ENCODE measurements at regions not wholly inside any gene's neighbourhood (a gene's known extent, or its start where the extent isn't known, plus 50 kb on each side); places are given as distances from the start of the nearest gene placed in this dataset.
A peak's percentile ranks its signal among the peaks of the same experiment; 100 is the strongest.
"Not testable (repeated sequence)": the region's sequence is repeated elsewhere in the genome, so short reads cannot be mapped to it uniquely, and the experiment has no call there.

- H3K27ac ChIP-seq (ENCODE audit: extremely low read depth, low read depth, low read length); H4K20me1 ChIP-seq (replicated peaks; ENCODE audit: control insufficient read depth, insufficient read depth, low read length); H3K9me3 ChIP-seq (replicated peaks; ENCODE audit: control insufficient read depth, insufficient read depth, low read depth, low read length); H3K9me1 ChIP-seq (ENCODE audit: control insufficient read depth, insufficient read depth, low read length); intact Hi-C loops (cut with micrococcal nuclease); H2AFZ ChIP-seq (ENCODE audit: low read depth, low read length); DNase-seq (ENCODE audit: extremely low read depth in 1 of 4, low spot score in 3 of 4); BruUV-seq (replicated peaks); in situ Hi-C loops (cut with MboI); ATAC-seq; POLR2A ChIA-PET; H3K4me2 ChIP-seq (ENCODE audit: insufficient read depth, low read length); CTCF ChIA-PET (ENCODE audit: low intra/inter-chr PET ratio); H3K79me2 ChIP-seq (ENCODE audit: control insufficient read depth, insufficient read depth, low read length); H3K4me1 ChIP-seq (replicated peaks in 1 of 2; ENCODE audit: control insufficient read depth in 2 of 2, insufficient read depth in 2 of 2, low read length in 2 of 2); H3K36me3 ChIP-seq (ENCODE audit: control insufficient read depth, insufficient read depth, low read length); H3K9ac ChIP-seq (ENCODE audit: insufficient read depth in 1 of 2, low read depth in 2 of 2, low read length in 2 of 2); H3K4me3 ChIP-seq; H3K27me3 ChIP-seq (ENCODE audit: control insufficient read depth in 2 of 2, insufficient read depth in 2 of 2, low read length in 2 of 2); FAIRE-seq: not testable (repeated sequence)
- WGBS (ENCODE audit: insufficient coverage, low coverage, missing lambda C conversion rate) = 0% methylated on average over 2 of the region's 2 CpGs
- peak; percentile 58 for TF ChIP-seq MAFF (IDR thresholded peaks at IDR 0.05; ENCODE audit: low read length)
- peak; percentile 68 for TF ChIP-seq MAFK (IDR thresholded peaks at IDR 0.05; ENCODE audit: low read length)
- peak; percentile 43 for TF ChIP-seq C11orf30 (IDR thresholded peaks at IDR 0.05; ENCODE audit: low read depth)
- peak; percentile 59 for TF ChIP-seq ZNF316 (IDR thresholded peaks at IDR 0.05)
- TF ChIP-seq MAFG (tag; conservative IDR thresholded peaks at IDR 0.05) = peak; percentile 57; the same call in 1 of the 2 replicates
Observed at GRCh38 chr5:24170930-24171329, 473.8 kb downstream of the CDH10 start.

GRCh38 chr5:24177821-24178220 lies 467.0 kb downstream of the CDH10 start:
- Histone ChIP-seq H3K36me3 (ENCODE audit: control insufficient read depth, insufficient read depth, low read length) (no peaks in the 10 kb centered on the region), H3K9me1 (ENCODE audit: control insufficient read depth, insufficient read depth, low read length) (no peaks in the 10 kb centered on the region), H2AFZ (ENCODE audit: low read depth, low read length) (no peak overlapping the region), H3K9ac (ENCODE audit: insufficient read depth in 1 of 2, low read depth in 2 of 2, low read length in 2 of 2) (no peak overlapping the region), H3K79me2 (ENCODE audit: control insufficient read depth, insufficient read depth, low read length) (no peaks in the 10 kb centered on the region), H3K27ac (ENCODE audit: extremely low read depth, low read depth, low read length) (no peak overlapping the region), H3K27me3 (ENCODE audit: control insufficient read depth in 2 of 2, insufficient read depth in 2 of 2, low read length in 2 of 2) (no peaks in the 10 kb centered on the region), H4K20me1 (replicated peaks; ENCODE audit: control insufficient read depth, insufficient read depth, low read length) (no peaks in the 10 kb centered on the region), H3K4me2 (ENCODE audit: insufficient read depth, low read length) (no peak overlapping the region), H3K4me3 (no peak overlapping the region), H3K9me3 (replicated peaks; ENCODE audit: control insufficient read depth, insufficient read depth, low read depth, low read length) (no peaks in the 10 kb centered on the region), H3K4me1 (replicated peaks in 1 of 2; ENCODE audit: control insufficient read depth in 2 of 2, insufficient read depth in 2 of 2, low read length in 2 of 2) (no peaks in the 10 kb centered on the region)
- intact Hi-C loops (cut with micrococcal nuclease) = no loop called here
- FAIRE-seq (no peak), DNase-seq (ENCODE audit: extremely low read depth in 1 of 4, low spot score in 3 of 4) (no peak), ATAC-seq (no peak)
- BruUV-seq (replicated peaks) = no TSS peak
- TF ChIP-seq ESRRA (IDR thresholded peaks at IDR 0.05; ENCODE audit: borderline replicate concordance, low read depth) = no peak
- no peak for TF ChIP-seq ZNF583 (CRISPR knock-in tag; IDR thresholded peaks at IDR 0.05)
- TF ChIP-seq NFRKB (IDR thresholded peaks at IDR 0.05; ENCODE audit: low read depth) = no peak
- TF ChIP-seq TBP (optimal IDR thresholded peaks at IDR 0.05; ENCODE audit: low read depth, low read length) = no peak
- TF ChIP-seq CREB1 (IDR thresholded peaks at IDR 0.05) = no peak
- no peak for TF ChIP-seq CREB1 (CRISPR knock-in tag; IDR thresholded peaks at IDR 0.05)
- TF ChIP-seq, protein P1, sequence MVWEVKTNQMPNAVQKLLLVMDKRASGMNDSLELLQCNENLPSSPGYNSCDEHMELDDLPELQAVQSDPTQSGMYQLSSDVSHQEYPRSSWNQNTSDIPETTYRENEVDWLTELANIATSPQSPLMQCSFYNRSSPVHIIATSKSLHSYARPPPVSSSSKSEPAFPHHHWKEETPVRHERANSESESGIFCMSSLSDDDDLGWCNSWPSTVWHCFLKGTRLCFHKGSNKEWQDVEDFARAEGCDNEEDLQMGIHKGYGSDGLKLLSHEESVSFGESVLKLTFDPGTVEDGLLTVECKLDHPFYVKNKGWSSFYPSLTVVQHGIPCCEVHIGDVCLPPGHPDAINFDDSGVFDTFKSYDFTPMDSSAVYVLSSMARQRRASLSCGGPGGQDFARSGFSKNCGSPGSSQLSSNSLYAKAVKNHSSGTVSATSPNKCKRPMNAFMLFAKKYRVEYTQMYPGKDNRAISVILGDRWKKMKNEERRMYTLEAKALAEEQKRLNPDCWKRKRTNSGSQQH (CRISPR knock-in tag; IDR thresholded peaks at IDR 0.05) = no peak
- no peak for TF ChIP-seq ZSCAN32 (CRISPR knock-in tag; IDR thresholded peaks at IDR 0.05)
- TF ChIP-seq, protein P2, sequence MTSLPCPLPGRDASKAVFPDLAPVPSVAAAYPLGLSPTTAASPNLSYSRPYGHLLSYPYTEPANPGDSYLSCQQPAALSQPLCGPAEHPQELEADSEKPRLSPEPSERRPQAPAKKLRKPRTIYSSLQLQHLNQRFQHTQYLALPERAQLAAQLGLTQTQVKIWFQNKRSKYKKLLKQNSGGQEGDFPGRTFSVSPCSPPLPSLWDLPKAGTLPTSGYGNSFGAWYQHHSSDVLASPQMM (CRISPR knock-in tag; IDR thresholded peaks at IDR 0.05) = no peak
- no peak for TF ChIP-seq TCF7L2 (IDR thresholded peaks at IDR 0.05; ENCODE audit: low read depth, low read length)
- in situ Hi-C loops (cut with MboI) = no loop called here
- ChIA-PET CTCF (ENCODE audit: low intra/inter-chr PET ratio) (no interaction called here), POLR2A (no interaction called here)
- WGBS (ENCODE audit: insufficient coverage, low coverage, missing lambda C conversion rate) = 0% methylated on average over 4 of the region's 4 CpGs
